H1 (cell line): ENCODE measurements at regions not wholly inside any gene's neighbourhood (a gene's known extent, or its start where the extent isn't known, plus 50 kb on each side); places are given as distances from the start of the nearest gene placed in this dataset.

Experiments
- CTCF ChIA-PET: fragments of 300-600 bp; sonication (Branson Sonifier 250); formaldehyde crosslinking; loops from one replicate; lab custom pipeline; 2021; ENCODE audit not compliant: partially characterized antibody; lab: Charles Lee
- POLR2A ChIA-PET: fragments of 300-600 bp; sonication (Branson Sonifier 250); formaldehyde crosslinking; loops from one replicate; lab custom pipeline; 2021; ENCODE audit warnings: inconsistent platforms; ENCODE audit not compliant: partially characterized antibody; lab: Charles Lee
- DNase-seq, 2 experiments: peaks; one replicate each; pipeline versions ENCODE4 v3.0.0 to v3.0.0-alpha.2; 2010 to 2022; ENCODE audit warnings: low spot score in 2 of 2, low read depth in 1 of 2, mixed read lengths in 1 of 2
- FAIRE-seq: peaks from 2 replicates; lab custom pipeline; 2011; peaks lifted over from hg19 to GRCh38; lab: Jason Lieb, UNC
- H2AFZ ChIP-seq: 2 replicates; pipeline ENCODE4 v1.8.1; 2012; ENCODE audit warnings: low read length, inconsistent platforms
- H2AK5ac ChIP-seq: 2 replicates; pipeline ENCODE4 v1.6.1; 2013; ENCODE audit warnings: low read depth, low read length
- H2BK120ac ChIP-seq: replicated peaks from 2 replicates; pipeline ENCODE3; 2013; ENCODE audit warnings: low read depth, low read length, inconsistent platforms
- H2BK12ac ChIP-seq: 2 replicates; pipeline ENCODE4 v1.6.1; 2013; ENCODE audit warnings: low read depth, low read length
- H2BK15ac ChIP-seq: 2 replicates; pipeline ENCODE4 v1.6.1; 2013; ENCODE audit warnings: low read length
- H2BK20ac ChIP-seq: 2 replicates; pipeline ENCODE4 v1.6.1; 2013; ENCODE audit warnings: low read length
- H2BK5ac ChIP-seq: 2 replicates; pipeline ENCODE4 v1.6.1; 2013; ENCODE audit warnings: low read depth, low read length
- H3K14ac ChIP-seq: 2 replicates; pipeline ENCODE4 v1.6.1; 2013; ENCODE audit warnings: inconsistent platforms; ENCODE audit not compliant: insufficient read length
- H3K18ac ChIP-seq: 2 replicates; pipeline ENCODE4 v1.6.1; 2013; ENCODE audit warnings: low read length; ENCODE audit errors: extremely low read depth
- H3K23ac ChIP-seq: 2 replicates; pipeline ENCODE4 v1.6.1; 2013; ENCODE audit warnings: inconsistent platforms; ENCODE audit not compliant: insufficient read length
- H3K23me2 ChIP-seq: 2 replicates; pipeline ENCODE4 v1.6.1; 2013; ENCODE audit warnings: low read depth, low read length
- H3K27ac ChIP-seq: 2 replicates; pipeline ENCODE4 v1.6.1; 2011; ENCODE audit warnings: low read depth, low read length, inconsistent platforms
- H3K27me3 ChIP-seq, 4 experiments: replicated peaks in 1 of 4; 1 replicate in 1 of 4; 2 replicates in 3 of 4; pipeline versions ENCODE4 v1.6.1 to v1.8.1; 2011 to 2013; ENCODE audit warnings: low read length in 3 of 4, mild to moderate bottlenecking in 3 of 4, inconsistent platforms in 2 of 4, mixed read lengths in 2 of 4, moderate library complexity in 1 of 4; ENCODE audit not compliant: control insufficient read depth in 3 of 4, insufficient read depth in 3 of 4; ENCODE audit errors: extremely low read depth in 1 of 4
- H3K36me3 ChIP-seq, 4 experiments: 2 replicates each; pipeline versions ENCODE4 v1.6.1 to v1.8.1; 2011 to 2013; ENCODE audit warnings: mild to moderate bottlenecking in 4 of 4, low read length in 3 of 4, moderate library complexity in 2 of 4, control low read depth in 1 of 4, inconsistent platforms in 1 of 4; ENCODE audit not compliant: insufficient read depth in 4 of 4, control insufficient read depth in 2 of 4
- H3K4ac ChIP-seq: replicated peaks from 2 replicates; pipeline ENCODE3; 2013; ENCODE audit warnings: low read length, low read depth, mixed read lengths, inconsistent platforms; ENCODE audit not compliant: insufficient read length
- H3K4me1 ChIP-seq, 4 experiments: replicated peaks in 1 of 4; 1 replicate in 1 of 4; 2 replicates in 3 of 4; pipeline versions ENCODE4 v1.6.1 to v1.8.1; 2011 to 2013; ENCODE audit warnings: low read length in 3 of 4, inconsistent platforms in 2 of 4, mixed read lengths in 1 of 4; ENCODE audit not compliant: insufficient read depth in 4 of 4, control insufficient read depth in 3 of 4
- H3K4me2 ChIP-seq, 2 experiments: 2 replicates each; pipeline versions ENCODE4 v1.6.1 to v1.8.1; 2011 to 2013; ENCODE audit warnings: low read depth in 2 of 2, low read length in 2 of 2, control low read depth in 1 of 2, inconsistent platforms in 1 of 2, mild to moderate bottlenecking in 1 of 2; ENCODE audit not compliant: insufficient read depth in 1 of 2
- H3K4me3 ChIP-seq, 4 experiments: fragments of 200-600, 300-600 bp in 1 of 4; sonication (generic), shearing (Covaris generic), sonication (Bioruptor Twin) in 1 of 4; 2 replicates each; pipeline versions ENCODE4 v1.5.1 to v1.8.1; 2011 to 2016; ENCODE audit warnings: low read length in 4 of 4, low read depth in 3 of 4, control low read depth in 2 of 4, inconsistent platforms in 2 of 4, mild to moderate bottlenecking in 2 of 4, mixed read lengths in 1 of 4, moderate library complexity in 1 of 4; ENCODE audit not compliant: insufficient read depth in 2 of 4; ENCODE audit errors: extremely low read depth in 1 of 4
- H3K56ac ChIP-seq: replicated peaks from 2 replicates; pipeline ENCODE3; 2013; ENCODE audit warnings: low read depth, mild to moderate bottlenecking, mixed read lengths, low read length, inconsistent platforms; ENCODE audit not compliant: insufficient read length
- H3K79me1 ChIP-seq: 2 replicates; pipeline ENCODE4 v1.6.1; 2013; ENCODE audit warnings: low read depth, low read length, control low read depth
- H3K79me2 ChIP-seq, 2 experiments: 2 replicates each; pipeline versions ENCODE4 v1.6.1 to v1.8.1; 2012 to 2013; ENCODE audit warnings: low read length in 2 of 2, mild to moderate bottlenecking in 2 of 2, inconsistent platforms in 1 of 2; ENCODE audit not compliant: insufficient read depth in 2 of 2, control insufficient read depth in 1 of 2
- H3K9ac ChIP-seq, 4 experiments: replicated peaks in 1 of 4; 1 replicate in 1 of 4; 2 replicates in 3 of 4; pipeline versions ENCODE4 v1.6.1 to v1.8.1; 2011 to 2013; ENCODE audit warnings: low read depth in 3 of 4, low read length in 3 of 4, control low read depth in 2 of 4, mild to moderate bottlenecking in 2 of 4, moderate library complexity in 2 of 4, inconsistent platforms in 1 of 4; ENCODE audit errors: extremely low read depth in 1 of 4
- H3K9me3 ChIP-seq, 2 experiments: 2 replicates each; pipeline versions ENCODE4 v1.6.1 to v1.8.1; 2012 to 2013; ENCODE audit warnings: mild to moderate bottlenecking in 2 of 2, moderate library complexity in 2 of 2, control low read depth in 1 of 2, inconsistent platforms in 1 of 2, low read depth in 1 of 2, low read length in 1 of 2, mixed read lengths in 1 of 2; ENCODE audit not compliant: insufficient read depth in 2 of 2
- H4K20me1 ChIP-seq, 2 experiments: replicated peaks in 1 of 2; 2 replicates each; pipeline versions ENCODE3 to v1.8.1; 2011 to 2013; ENCODE audit warnings: inconsistent platforms in 2 of 2, low read length in 2 of 2, mild to moderate bottlenecking in 1 of 2; ENCODE audit not compliant: insufficient read depth in 2 of 2, control insufficient read depth in 1 of 2
- H4K5ac ChIP-seq: 2 replicates; pipeline ENCODE4 v1.6.1; 2013; ENCODE audit warnings: low read length, low read depth, mixed read lengths, inconsistent platforms; ENCODE audit not compliant: insufficient read length
- H4K8ac ChIP-seq: 2 replicates; pipeline ENCODE4 v1.8.0; 2013; ENCODE audit warnings: mild to moderate bottlenecking, moderate library complexity, low read length, inconsistent platforms; ENCODE audit not compliant: insufficient read depth; ENCODE audit errors: extremely low read depth
- H4K91ac ChIP-seq: replicated peaks from 2 replicates; pipeline ENCODE3; 2013; ENCODE audit warnings: low read length, mixed read lengths, inconsistent platforms; ENCODE audit not compliant: insufficient read length
- BACH1 ChIP-seq: IDR thresholded peaks from 2 replicates; pipeline ENCODE4 v1.6.1; 2012; ENCODE audit warnings: low read length, improper control_type of control experiment
- CBX8 ChIP-seq: fragments of 300-800, 300-1000 bp; sonication (generic); IDR thresholded peaks from 2 replicates; pipeline ENCODE4 v1.7.1; 2016; ENCODE audit warnings: low read depth, low read length, borderline replicate concordance
- CEBPB ChIP-seq: IDR thresholded peaks from 2 replicates; pipeline ENCODE4 v1.6.1; 2012; ENCODE audit warnings: low read depth, low read length
- FOSL1 ChIP-seq: IDR thresholded peaks from 2 replicates; pipeline ENCODE4 v1.6.1; 2011; ENCODE audit warnings: mild to moderate bottlenecking, low read depth, low read length, moderate library complexity; ENCODE audit not compliant: insufficient read depth
- HDAC6 ChIP-seq: IDR thresholded peaks from one replicate; pipeline ENCODE4 v1.7.1; 2012; ENCODE audit warnings: low read depth, mild to moderate bottlenecking, inconsistent platforms, low read length, moderate library complexity
- JUND ChIP-seq: IDR thresholded peaks from 2 replicates; pipeline ENCODE4 v1.6.1; 2011; ENCODE audit warnings: mild to moderate bottlenecking, improper control_type of control experiment, low read length
- RAD21 ChIP-seq, 2 experiments: IDR thresholded peaks in 1 of 2; conservative IDR thresholded peaks in 1 of 2; 2 replicates each; pipeline ENCODE4 v1.6.1; 2011; ENCODE audit warnings: low read depth in 2 of 2, low read length in 2 of 2, improper control_type of control experiment in 1 of 2, inconsistent platforms in 1 of 2, mild to moderate bottlenecking in 1 of 2, moderate library complexity in 1 of 2
- WGBS, 2 experiments: shearing (Covaris generic) in 1 of 2; methylation state at CpG; one replicate each; pipeline versions ENCODE4 v1.1.6 to v1.1.7; 2013 to 2015; ENCODE audit warnings: low lambda C conversion rate in 2 of 2, mixed read lengths in 2 of 2, inconsistent platforms in 1 of 2, low coverage in 1 of 2, missing lambda C conversion rate in 1 of 2; ENCODE audit not compliant: insufficient replicate concordance in 2 of 2, insufficient coverage in 1 of 2, insufficient read length in 1 of 2; ENCODE audit errors: extremely low coverage in 1 of 2, missing lambda C conversion rate in 1 of 2; 5-methylcytosine and 5-hydroxymethylcytosine counted together

DNA sequence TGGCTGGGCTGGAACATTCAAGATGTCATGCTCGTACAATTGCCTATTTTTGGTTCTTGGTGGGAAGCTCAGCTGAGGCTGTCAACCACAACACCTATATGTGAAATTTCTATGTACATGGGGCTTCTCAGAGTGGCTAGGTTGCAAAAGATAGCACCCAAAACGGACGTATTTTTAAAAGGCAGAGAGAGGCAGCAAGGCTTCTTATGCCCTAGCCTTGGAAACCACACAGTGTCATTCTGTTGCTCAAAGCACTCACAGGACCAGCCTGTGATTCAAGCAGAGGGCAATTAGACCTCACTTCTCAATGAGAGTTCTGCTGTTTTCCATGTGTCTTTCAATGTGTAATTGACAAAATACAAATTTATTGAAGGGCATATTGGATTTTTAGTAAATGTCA lies 134.0 kb downstream of the GXYLT1 start:
- Histone ChIP-seq H3K14ac (no peak overlapping the region), H3K9ac (no peak overlapping the region), H3K4me3 (no peak overlapping the region)
- POLR2A ChIA-PET, result no interaction called here
- TF ChIP-seq HDAC6 (no peak), BACH1 (no peak), CEBPB (no peak), JUND (no peak), RAD21 (IDR thresholded peaks at IDR 0.05 in 1 of 2, conservative IDR thresholded peaks at IDR 0.05 in 1 of 2; ENCODE audit: low read depth in 2 of 2, low read length in 2 of 2) (no peak), CBX8 (no peak), FOSL1 (no peak)
- TF ChIP-seq, all 59 proteins: peak for 0
- H2AK5ac ChIP-seq, result no peak overlapping the region
- no peak overlapping the region for H2BK5ac ChIP-seq
- WGBS, 2 experiments, result 74% methylated on average over 3 of the region's 3 CpGs; no CpG with 5 or more reads in 1 of the 2 experiments
- no peak overlapping the region for H3K27ac ChIP-seq
- no peak overlapping the region for H2BK20ac ChIP-seq
- DNase-seq (no peak), FAIRE-seq (no peak)
- no peak overlapping the region for H3K23ac ChIP-seq
- no peak overlapping the region for H3K56ac ChIP-seq
- no peak overlapping the region for H2BK12ac ChIP-seq
- H4K20me1 ChIP-seq, result no peaks in the 10 kb centered on the region
- no peak overlapping the region for H4K8ac ChIP-seq
- H3K27me3 ChIP-seq, result no peaks in the 10 kb centered on the region
- no peak overlapping the region for H2AFZ ChIP-seq
- H2BK15ac ChIP-seq, result no peak overlapping the region
- H4K5ac ChIP-seq, result no peak overlapping the region
- no peaks in the 10 kb centered on the region for H3K4me1 ChIP-seq
- no peak overlapping the region for H3K18ac ChIP-seq
- no peaks in the 10 kb centered on the region for H3K9me3 ChIP-seq
- CTCF ChIA-PET, result interaction anchor here (1.5 kb wide), 1 partner anchor 9 kb away, joined by 3 read pairs; no protein-coding TSS in a partner anchor
- H2BK120ac ChIP-seq, result no peak overlapping the region
- no peaks in the 10 kb centered on the region for H3K79me1 ChIP-seq
- H4K91ac ChIP-seq, result no peak overlapping the region
- H3K4me2 ChIP-seq, result no peak overlapping the region
- H3K36me3 ChIP-seq, result no peaks in the 10 kb centered on the region
- H3K79me2 ChIP-seq, result no peaks in the 10 kb centered on the region
- no peaks in the 10 kb centered on the region for H3K23me2 ChIP-seq
- no peak overlapping the region for H3K4ac ChIP-seq
